ENCODE measurements at regions not wholly inside any gene's neighbourhood (a gene's known extent, or its start where the extent isn't known, plus 50 kb on each side); places are given as distances from the start of the nearest gene placed in this dataset.
A peak's percentile ranks its signal among the peaks of the same experiment; 100 is the strongest.

DNA sequence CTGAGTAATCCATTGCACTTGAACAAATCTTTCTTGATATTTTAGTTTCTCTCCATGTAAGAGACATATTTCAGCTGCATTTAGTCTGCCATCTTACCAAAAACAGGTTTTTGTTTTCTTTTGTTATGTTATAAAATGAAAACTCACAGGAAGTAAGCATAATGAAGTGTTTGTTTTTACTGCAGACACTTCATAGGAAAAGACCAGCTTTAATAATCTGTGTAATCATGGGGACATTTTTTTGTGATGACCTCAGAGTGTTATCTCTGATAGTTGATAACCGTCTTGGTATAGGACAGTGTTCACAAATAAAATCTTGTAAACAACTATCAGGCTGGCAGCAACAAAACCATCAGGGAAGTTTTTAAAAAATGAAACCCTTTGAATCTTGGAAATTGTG is 266.2 kb upstream of the OR4E1 start:
- TF ChIP-seq, protein P1, sequence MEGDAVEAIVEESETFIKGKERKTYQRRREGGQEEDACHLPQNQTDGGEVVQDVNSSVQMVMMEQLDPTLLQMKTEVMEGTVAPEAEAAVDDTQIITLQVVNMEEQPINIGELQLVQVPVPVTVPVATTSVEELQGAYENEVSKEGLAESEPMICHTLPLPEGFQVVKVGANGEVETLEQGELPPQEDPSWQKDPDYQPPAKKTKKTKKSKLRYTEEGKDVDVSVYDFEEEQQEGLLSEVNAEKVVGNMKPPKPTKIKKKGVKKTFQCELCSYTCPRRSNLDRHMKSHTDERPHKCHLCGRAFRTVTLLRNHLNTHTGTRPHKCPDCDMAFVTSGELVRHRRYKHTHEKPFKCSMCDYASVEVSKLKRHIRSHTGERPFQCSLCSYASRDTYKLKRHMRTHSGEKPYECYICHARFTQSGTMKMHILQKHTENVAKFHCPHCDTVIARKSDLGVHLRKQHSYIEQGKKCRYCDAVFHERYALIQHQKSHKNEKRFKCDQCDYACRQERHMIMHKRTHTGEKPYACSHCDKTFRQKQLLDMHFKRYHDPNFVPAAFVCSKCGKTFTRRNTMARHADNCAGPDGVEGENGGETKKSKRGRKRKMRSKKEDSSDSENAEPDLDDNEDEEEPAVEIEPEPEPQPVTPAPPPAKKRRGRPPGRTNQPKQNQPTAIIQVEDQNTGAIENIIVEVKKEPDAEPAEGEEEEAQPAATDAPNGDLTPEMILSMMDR (IDR thresholded peaks at IDR 0.05; ENCODE audit: low read depth, low read length) = no peak
- Histone ChIP-seq H3K4me1 (ENCODE audit: low read depth) (peaks cover 4% of the 10 kb centered on the region), H3K9me3 (ENCODE audit: low read depth) (no peaks in the 10 kb centered on the region), H3K27me3 (no peaks in the 10 kb centered on the region), H3K27ac (no peak overlapping the region), H3K36me3 (no peaks in the 10 kb centered on the region), H3K4me3 (no peak overlapping the region)
- no peak for DNase-seq (ENCODE audit: low read depth in 1 of 2, low spot score in 1 of 2)

DNA sequence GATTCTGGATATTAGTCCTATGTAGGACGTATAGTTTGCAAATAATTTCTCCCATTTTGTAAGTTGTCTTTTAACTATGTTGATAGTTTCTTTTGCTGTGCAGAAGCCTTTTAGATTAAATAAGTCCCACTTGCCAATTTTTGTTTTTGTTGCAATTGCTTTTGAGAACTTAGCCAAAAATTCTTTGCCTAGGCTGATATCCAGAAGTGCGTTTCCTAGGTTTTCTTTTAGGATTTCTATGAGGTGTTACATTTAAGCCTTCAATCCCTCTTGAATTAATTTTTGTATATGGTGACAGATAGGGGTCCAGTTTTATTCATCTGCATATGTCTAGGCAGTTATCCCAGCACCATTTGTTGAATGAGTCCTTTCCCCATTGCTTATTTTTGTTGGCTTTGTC is 264.4 kb upstream of the OR4E1 start:
- peaks cover 7% of the 10 kb centered on the region for H3K27me3 ChIP-seq
- H3K9me3 ChIP-seq (ENCODE audit: low read depth) = no peaks in the 10 kb centered on the region
- H3K4me1 ChIP-seq (ENCODE audit: low read depth) = peaks cover 4% of the 10 kb centered on the region
- DNase-seq (ENCODE audit: low read depth in 1 of 2, low spot score in 1 of 2) = no peak
- H3K27ac ChIP-seq = no peak overlapping the region
- H3K36me3 ChIP-seq = no peaks in the 10 kb centered on the region
- H3K4me3 ChIP-seq = no peak overlapping the region
- TF ChIP-seq, protein P1 (IDR thresholded peaks at IDR 0.05; ENCODE audit: low read depth, low read length) = no peak

DNA sequence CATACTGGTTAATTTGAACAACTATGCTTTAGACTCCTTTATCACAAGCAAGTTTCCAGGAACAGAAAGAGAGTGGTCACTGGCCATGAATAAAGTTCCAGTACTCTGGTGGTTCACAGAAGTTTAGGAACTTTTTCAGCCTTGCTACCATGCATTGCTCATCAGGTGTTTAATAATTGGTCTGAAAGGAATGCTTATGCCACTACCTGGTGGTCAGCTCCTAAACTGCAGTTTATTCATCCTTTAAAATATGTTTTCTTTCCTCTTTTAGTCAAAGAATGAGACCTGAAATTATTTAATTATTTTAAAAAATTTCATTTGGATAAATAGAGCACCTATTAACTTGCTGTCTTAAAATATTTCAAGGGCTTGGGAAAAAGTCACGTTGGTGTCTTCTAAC is 260.1 kb upstream of the OR4E1 start:
- no peak overlapping the region for H3K4me3 ChIP-seq
- no peak overlapping the region for H3K27ac ChIP-seq
- peaks cover 7% of the 10 kb centered on the region for H3K27me3 ChIP-seq
- H3K9me3 ChIP-seq (ENCODE audit: low read depth) = no peaks in the 10 kb centered on the region
- no peaks in the 10 kb centered on the region for H3K4me1 ChIP-seq (ENCODE audit: low read depth)
- DNase-seq (ENCODE audit: low read depth in 1 of 2, low spot score in 1 of 2) = peak in 1 of 2 donors; percentile 19
- TF ChIP-seq, protein P1 (IDR thresholded peaks at IDR 0.05; ENCODE audit: low read depth, low read length) = peak; percentile 6
- no peaks in the 10 kb centered on the region for H3K36me3 ChIP-seq

- H3K27me3 ChIP-seq = no peaks in the 10 kb centered on the region
- no peak overlapping the region for H3K4me3 ChIP-seq
- TF ChIP-seq, protein P1 (IDR thresholded peaks at IDR 0.05; ENCODE audit: low read depth, low read length) = no peak
- peak in 1 of 2 donors; percentile 5 for DNase-seq (ENCODE audit: low read depth in 1 of 2, low spot score in 1 of 2)
- no peak overlapping the region for H3K27ac ChIP-seq
- no peaks in the 10 kb centered on the region for H3K4me1 ChIP-seq (ENCODE audit: low read depth)
- no peaks in the 10 kb centered on the region for H3K9me3 ChIP-seq (ENCODE audit: low read depth)
- H3K36me3 ChIP-seq = no peaks in the 10 kb centered on the region
These were observed 250.9 kb upstream of the OR4E1 start for GRCh38 chr14:21924479-21924878.

DNA sequence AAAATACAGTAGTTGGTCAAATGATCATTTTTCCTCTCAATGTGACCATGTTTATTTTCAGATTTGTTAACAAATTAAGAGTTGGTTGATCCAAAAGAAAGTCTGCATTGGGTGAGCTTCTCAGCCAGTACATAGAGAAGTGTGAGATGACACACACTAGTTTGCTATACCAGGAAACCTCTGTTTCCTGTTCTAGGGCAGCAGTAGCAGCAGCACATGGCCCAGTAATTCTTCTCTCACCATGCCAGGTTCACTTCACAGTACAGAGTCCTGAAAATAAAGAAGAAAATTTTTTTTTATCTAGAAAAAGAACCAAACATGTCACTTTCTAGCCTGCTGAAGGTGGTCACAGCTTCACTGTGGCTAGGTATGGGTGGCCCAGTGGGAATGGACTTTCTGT is 250.2 kb upstream of the OR4E1 start:
- H3K9me3 ChIP-seq (ENCODE audit: low read depth) = no peaks in the 10 kb centered on the region
- TF ChIP-seq, protein P1 (IDR thresholded peaks at IDR 0.05; ENCODE audit: low read depth, low read length) = no peak

GRCh38 chr14:21921453-21921852 is 247.8 kb upstream of the OR4E1 start:
- DNase-seq (ENCODE audit: low read depth in 1 of 2, low spot score in 1 of 2) = no peak
- H3K27ac ChIP-seq = no peak overlapping the region
- H3K36me3 ChIP-seq = no peaks in the 10 kb centered on the region
- no peaks in the 10 kb centered on the region for H3K4me1 ChIP-seq (ENCODE audit: low read depth)
- H3K27me3 ChIP-seq = no peaks in the 10 kb centered on the region
- H3K9me3 ChIP-seq (ENCODE audit: low read depth) = no peaks in the 10 kb centered on the region
- TF ChIP-seq, protein P1 (IDR thresholded peaks at IDR 0.05; ENCODE audit: low read depth, low read length) = no peak
- no peak overlapping the region for H3K4me3 ChIP-seq

More for the DNA sequence above, 250.2 kb upstream of the OR4E1 start:
- DNase-seq (ENCODE audit: low read depth in 1 of 2, low spot score in 1 of 2) = no peak
- no peak overlapping the region for H3K27ac ChIP-seq
- no peaks in the 10 kb centered on the region for H3K36me3 ChIP-seq
- no peaks in the 10 kb centered on the region for H3K27me3 ChIP-seq
- no peak overlapping the region for H3K4me3 ChIP-seq
- H3K4me1 ChIP-seq (ENCODE audit: low read depth) = no peaks in the 10 kb centered on the region
